ENCODE measurements at regions not wholly inside any gene's neighbourhood (a gene's known extent, or its start where the extent isn't known, plus 50 kb on each side); places are given as distances from the start of the nearest gene placed in this dataset.

DNA sequence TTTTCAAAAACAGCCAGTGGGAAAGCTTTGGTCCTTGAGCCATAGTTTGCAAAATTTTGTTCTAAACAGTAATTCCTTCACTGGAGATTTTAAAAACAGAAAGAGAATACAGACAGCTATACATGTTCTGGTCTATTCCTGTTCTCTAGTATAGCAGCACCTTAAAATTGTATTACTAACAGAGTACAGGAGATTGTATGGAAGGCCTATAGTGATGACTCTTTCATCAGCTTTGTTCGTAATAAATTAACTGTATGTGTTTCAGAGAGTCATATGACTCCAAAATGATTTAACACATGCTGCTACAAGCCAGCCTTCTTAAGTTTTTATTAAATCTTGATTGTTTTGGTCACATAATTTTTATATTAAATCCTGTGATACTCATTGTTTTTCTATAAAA lies 1124.6 kb upstream of the FAM98A start:
- H3K18ac ChIP-seq (ENCODE audit: extremely low read depth, low read length) = no peak overlapping the region
- H2BK5ac ChIP-seq (ENCODE audit: low read depth, low read length) = no peak overlapping the region
- H3K23me2 ChIP-seq (ENCODE audit: low read depth, low read length) = no peaks in the 10 kb centered on the region
- POLR2A ChIA-PET (ENCODE audit: partially characterized antibody) = no interaction called here
- no peak overlapping the region for H3K4ac ChIP-seq (replicated peaks; ENCODE audit: insufficient read length, low read depth, low read length)
- no peak overlapping the region for H3K27ac ChIP-seq (ENCODE audit: low read depth, low read length)
- H4K8ac ChIP-seq (ENCODE audit: extremely low read depth, insufficient read depth, low read length) = no peak overlapping the region
- H3K4me2 ChIP-seq (ENCODE audit: insufficient read depth in 1 of 2, low read depth in 2 of 2, low read length in 2 of 2) = no peak overlapping the region
- H3K79me1 ChIP-seq (ENCODE audit: low read depth, low read length) = no peaks in the 10 kb centered on the region
- H3K36me3 ChIP-seq (ENCODE audit: control insufficient read depth in 2 of 4, insufficient read depth in 4 of 4, low read length in 3 of 4) = no peaks in the 10 kb centered on the region
- 88% methylated on average over 1 of the region's 1 CpG; no CpG with 5 or more reads in 1 of the 2 experiments for WGBS, 2 experiments (ENCODE audit: extremely low coverage in 1 of 2, insufficient coverage in 1 of 2, insufficient read length in 1 of 2, insufficient replicate concordance in 2 of 2, low coverage in 1 of 2, low lambda C conversion rate in 2 of 2, missing lambda C conversion rate in 1 of 2)
- DNase-seq (ENCODE audit: low read depth in 1 of 2, low spot score in 2 of 2) (no peak), FAIRE-seq (no peak)
- H3K14ac ChIP-seq (ENCODE audit: insufficient read length) = no peak overlapping the region
- no peaks in the 10 kb centered on the region for H3K9me3 ChIP-seq (ENCODE audit: insufficient read depth in 2 of 2, low read depth in 1 of 2, low read length in 1 of 2)
- no peak overlapping the region for H4K91ac ChIP-seq (replicated peaks; ENCODE audit: insufficient read length, low read length)
- H2BK12ac ChIP-seq (ENCODE audit: low read depth, low read length) = no peak overlapping the region
- no peak overlapping the region for H2BK120ac ChIP-seq (replicated peaks; ENCODE audit: low read depth, low read length)
- no peaks in the 10 kb centered on the region for H4K20me1 ChIP-seq (replicated peaks in 1 of 2; ENCODE audit: control insufficient read depth in 1 of 2, insufficient read depth in 2 of 2, low read length in 2 of 2)
- CTCF ChIA-PET (ENCODE audit: partially characterized antibody) = interaction anchor here (1.2 kb wide), 1 partner anchor 21 kb away, joined by 3 read pairs; no protein-coding TSS in a partner anchor
- no peaks in the 10 kb centered on the region for H3K79me2 ChIP-seq (ENCODE audit: control insufficient read depth in 1 of 2, insufficient read depth in 2 of 2, low read length in 2 of 2)
- no peak overlapping the region for H2BK20ac ChIP-seq (ENCODE audit: low read length)
- no peak overlapping the region for H3K23ac ChIP-seq (ENCODE audit: insufficient read length)
- no peak overlapping the region for H2AK5ac ChIP-seq (ENCODE audit: low read depth, low read length)
- no peak overlapping the region for H3K4me3 ChIP-seq (ENCODE audit: extremely low read depth in 1 of 4, insufficient read depth in 2 of 4, low read depth in 3 of 4, low read length in 4 of 4)
- H3K9ac ChIP-seq (replicated peaks in 1 of 4; ENCODE audit: extremely low read depth in 1 of 4, low read depth in 3 of 4, low read length in 3 of 4) = no peak overlapping the region
- H3K27me3 ChIP-seq (replicated peaks in 1 of 4; ENCODE audit: control insufficient read depth in 3 of 4, extremely low read depth in 1 of 4, insufficient read depth in 3 of 4, low read length in 3 of 4) = no peaks in the 10 kb centered on the region
- no peak overlapping the region for H2AFZ ChIP-seq (ENCODE audit: low read length)
- no peak overlapping the region for H3K56ac ChIP-seq (replicated peaks; ENCODE audit: insufficient read length, low read depth, low read length)
- no peak overlapping the region for H4K5ac ChIP-seq (ENCODE audit: insufficient read length, low read depth, low read length)
- no peaks in the 10 kb centered on the region for H3K4me1 ChIP-seq (replicated peaks in 1 of 4; ENCODE audit: control insufficient read depth in 3 of 4, insufficient read depth in 4 of 4, low read length in 3 of 4)
- H2BK15ac ChIP-seq (ENCODE audit: low read length) = no peak overlapping the region
- TF ChIP-seq MAFK (IDR thresholded peaks at IDR 0.05; ENCODE audit: low read depth, low read length) (no peak), GTF2F1 (IDR thresholded peaks at IDR 0.05; ENCODE audit: borderline replicate concordance, low read depth, low read length) (no peak), CHD1 (IDR thresholded peaks at IDR 0.05; ENCODE audit: low read depth, low read length) (no peak)
- TF ChIP-seq, protein P1, sequence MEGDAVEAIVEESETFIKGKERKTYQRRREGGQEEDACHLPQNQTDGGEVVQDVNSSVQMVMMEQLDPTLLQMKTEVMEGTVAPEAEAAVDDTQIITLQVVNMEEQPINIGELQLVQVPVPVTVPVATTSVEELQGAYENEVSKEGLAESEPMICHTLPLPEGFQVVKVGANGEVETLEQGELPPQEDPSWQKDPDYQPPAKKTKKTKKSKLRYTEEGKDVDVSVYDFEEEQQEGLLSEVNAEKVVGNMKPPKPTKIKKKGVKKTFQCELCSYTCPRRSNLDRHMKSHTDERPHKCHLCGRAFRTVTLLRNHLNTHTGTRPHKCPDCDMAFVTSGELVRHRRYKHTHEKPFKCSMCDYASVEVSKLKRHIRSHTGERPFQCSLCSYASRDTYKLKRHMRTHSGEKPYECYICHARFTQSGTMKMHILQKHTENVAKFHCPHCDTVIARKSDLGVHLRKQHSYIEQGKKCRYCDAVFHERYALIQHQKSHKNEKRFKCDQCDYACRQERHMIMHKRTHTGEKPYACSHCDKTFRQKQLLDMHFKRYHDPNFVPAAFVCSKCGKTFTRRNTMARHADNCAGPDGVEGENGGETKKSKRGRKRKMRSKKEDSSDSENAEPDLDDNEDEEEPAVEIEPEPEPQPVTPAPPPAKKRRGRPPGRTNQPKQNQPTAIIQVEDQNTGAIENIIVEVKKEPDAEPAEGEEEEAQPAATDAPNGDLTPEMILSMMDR (IDR thresholded peaks at IDR 0.05; ENCODE audit: control extremely low read depth in 1 of 3, insufficient read depth in 1 of 3, low read depth in 1 of 3, low read length in 3 of 3) = no peak

All from H1 (cell line).